Endothelial cell (in vitro differentiated cells): ENCODE measurements at regions not wholly inside any gene's neighbourhood (a gene's known extent, or its start where the extent isn't known, plus 50 kb on each side); places are given as distances from the start of the nearest gene placed in this dataset.

ENCODE experiments used
- DNase-seq: peaks from one replicate; pipeline ENCODE4 v3.0.0; 2021; ENCODE audit warnings: low spot score
- H3K27ac Mint-ChIP-seq: one replicate; pipeline ENCODE4 v1.8.0; 2021; ENCODE audit warnings: mixed read lengths, inconsistent platforms; ENCODE audit not compliant: unreplicated experiment
- H3K27me3 Mint-ChIP-seq: one replicate; pipeline ENCODE4 v1.8.0; 2021; ENCODE audit warnings: mild to moderate bottlenecking, moderate library complexity, mixed read lengths, inconsistent platforms; ENCODE audit not compliant: unreplicated experiment
- H3K36me3 Mint-ChIP-seq: one replicate; pipeline ENCODE4 v1.8.0; 2021; ENCODE audit warnings: mild to moderate bottlenecking, low read depth, mixed read lengths, inconsistent platforms; ENCODE audit not compliant: unreplicated experiment
- H3K4me1 Mint-ChIP-seq: one replicate; pipeline ENCODE4 v1.8.0; 2021; ENCODE audit warnings: mild to moderate bottlenecking, mixed read lengths, inconsistent platforms; ENCODE audit not compliant: unreplicated experiment
- H3K4me3 Mint-ChIP-seq: one replicate; pipeline ENCODE4 v1.8.0; 2021; ENCODE audit warnings: mild to moderate bottlenecking, mixed read lengths, inconsistent platforms; ENCODE audit not compliant: unreplicated experiment
- H3K9me3 Mint-ChIP-seq: one replicate; pipeline ENCODE4 v1.8.0; 2021; ENCODE audit warnings: mixed read lengths, inconsistent platforms; ENCODE audit not compliant: unreplicated experiment
- TF ChIP-seq, protein P1 (sequence below): fragments of 200-600 bp; sonication (generic); IDR thresholded peaks from one replicate; pipeline ENCODE4 v1.5.0; 2021; ENCODE audit warnings: antibody characterized with exemption; ENCODE audit not compliant: unreplicated experiment

DNA sequence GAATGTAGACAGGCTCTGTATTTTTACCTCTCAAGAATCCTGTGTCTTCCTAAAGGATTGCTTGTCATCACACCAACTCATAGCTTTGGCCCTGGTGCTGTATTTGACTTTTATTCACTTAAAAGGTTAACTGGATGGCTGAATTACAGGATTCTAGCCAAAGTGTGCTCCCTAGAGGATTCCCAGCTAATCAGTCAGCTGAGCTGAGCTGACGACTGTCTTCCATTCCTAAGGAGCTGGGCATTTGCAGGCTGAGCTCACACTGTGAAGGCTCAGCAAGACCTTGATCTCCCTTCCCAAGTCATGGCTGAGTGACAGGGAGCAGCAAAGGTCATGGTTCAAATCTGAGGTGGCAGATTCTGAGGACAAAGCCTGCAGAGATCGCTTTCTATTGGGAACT lies 59.0 kb upstream of the PALM2AKAP2 start:
- Mint-ChIP-seq H3K27me3 (peaks cover 1% of the 10 kb centered on the region), H3K9me3 (no peaks in the 10 kb centered on the region), H3K4me1 (no peaks in the 10 kb centered on the region), H3K4me3 (no peak overlapping the region), H3K27ac (no peak overlapping the region), H3K36me3 (no peaks in the 10 kb centered on the region)
- TF ChIP-seq, protein P1, sequence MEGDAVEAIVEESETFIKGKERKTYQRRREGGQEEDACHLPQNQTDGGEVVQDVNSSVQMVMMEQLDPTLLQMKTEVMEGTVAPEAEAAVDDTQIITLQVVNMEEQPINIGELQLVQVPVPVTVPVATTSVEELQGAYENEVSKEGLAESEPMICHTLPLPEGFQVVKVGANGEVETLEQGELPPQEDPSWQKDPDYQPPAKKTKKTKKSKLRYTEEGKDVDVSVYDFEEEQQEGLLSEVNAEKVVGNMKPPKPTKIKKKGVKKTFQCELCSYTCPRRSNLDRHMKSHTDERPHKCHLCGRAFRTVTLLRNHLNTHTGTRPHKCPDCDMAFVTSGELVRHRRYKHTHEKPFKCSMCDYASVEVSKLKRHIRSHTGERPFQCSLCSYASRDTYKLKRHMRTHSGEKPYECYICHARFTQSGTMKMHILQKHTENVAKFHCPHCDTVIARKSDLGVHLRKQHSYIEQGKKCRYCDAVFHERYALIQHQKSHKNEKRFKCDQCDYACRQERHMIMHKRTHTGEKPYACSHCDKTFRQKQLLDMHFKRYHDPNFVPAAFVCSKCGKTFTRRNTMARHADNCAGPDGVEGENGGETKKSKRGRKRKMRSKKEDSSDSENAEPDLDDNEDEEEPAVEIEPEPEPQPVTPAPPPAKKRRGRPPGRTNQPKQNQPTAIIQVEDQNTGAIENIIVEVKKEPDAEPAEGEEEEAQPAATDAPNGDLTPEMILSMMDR: no peak
- DNase-seq: no peak

DNA sequence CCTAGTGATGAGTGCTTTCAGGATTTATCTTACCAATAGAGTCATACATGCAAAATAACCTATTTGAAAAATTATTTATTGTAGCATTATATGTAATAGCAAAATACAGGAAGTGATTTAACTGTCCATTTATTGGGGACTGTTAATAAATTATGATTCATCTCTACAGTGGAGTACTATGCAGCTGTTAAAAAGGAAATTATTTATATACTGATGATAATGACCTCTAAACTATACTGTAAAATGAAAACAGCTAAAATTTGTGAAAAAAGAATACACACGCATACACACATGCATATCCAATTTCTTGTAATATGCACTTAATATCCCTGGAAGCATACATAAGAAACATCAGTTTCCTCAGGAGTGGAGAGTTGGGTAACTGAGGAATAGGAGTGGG lies 58.0 kb upstream of the PALM2AKAP2 start:
- Mint-ChIP-seq H3K27me3 (peaks cover 1% of the 10 kb centered on the region), H3K4me1 (no peaks in the 10 kb centered on the region), H3K27ac (no peak overlapping the region), H3K36me3 (no peaks in the 10 kb centered on the region), H3K4me3 (no peak overlapping the region), H3K9me3 (no peaks in the 10 kb centered on the region)
- TF ChIP-seq, protein P1: no peak
- DNase-seq: no peak

DNA sequence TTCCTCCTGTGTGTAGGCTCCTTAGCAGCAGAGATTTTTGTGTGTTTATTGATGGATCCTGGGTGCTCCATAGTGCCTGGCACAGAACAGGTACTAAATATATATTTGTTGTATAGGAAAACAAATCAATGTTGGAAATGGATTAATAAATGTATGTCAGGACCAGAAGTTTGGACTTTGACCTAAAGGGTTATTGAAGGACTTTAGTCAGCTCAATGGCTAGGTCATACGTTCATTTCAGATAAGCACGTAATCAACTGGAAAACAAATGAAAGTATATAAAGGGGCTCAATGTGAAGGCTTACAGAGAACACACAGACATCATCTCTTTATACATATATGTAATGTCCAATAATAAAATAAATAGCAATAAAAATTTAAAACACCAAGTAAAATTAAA lies 56.2 kb upstream of the PALM2AKAP2 start:
- H3K4me3 Mint-ChIP-seq: no peak overlapping the region
- H3K36me3 Mint-ChIP-seq: no peaks in the 10 kb centered on the region
- DNase-seq: no peak
- TF ChIP-seq, protein P1: no peak
- no peaks in the 10 kb centered on the region for H3K4me1 Mint-ChIP-seq
- H3K9me3 Mint-ChIP-seq: no peaks in the 10 kb centered on the region
- no peak overlapping the region for H3K27ac Mint-ChIP-seq
- peaks cover 1% of the 10 kb centered on the region for H3K27me3 Mint-ChIP-seq

DNA sequence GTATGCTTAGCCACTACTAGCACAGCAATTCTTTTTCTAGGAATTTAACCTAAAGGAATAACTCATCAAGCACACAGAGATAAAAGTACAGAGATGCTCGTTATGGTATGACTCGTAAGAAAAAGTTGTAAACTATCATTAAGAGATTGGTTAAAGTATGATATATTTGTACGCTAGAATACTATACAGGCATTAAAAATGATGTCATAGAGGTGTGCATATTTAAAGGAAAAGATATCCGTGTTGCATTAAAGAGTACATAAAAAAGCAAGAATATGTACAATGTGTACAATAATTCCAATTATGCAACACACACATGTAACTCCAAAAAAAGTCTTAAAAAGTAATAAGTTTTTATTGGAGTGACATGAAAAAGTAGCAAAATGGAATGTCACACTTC lies 54.5 kb upstream of the PALM2AKAP2 start:
- Mint-ChIP-seq H3K36me3 (no peaks in the 10 kb centered on the region), H3K9me3 (no peaks in the 10 kb centered on the region), H3K4me3 (no peak overlapping the region), H3K4me1 (no peaks in the 10 kb centered on the region), H3K27me3 (peaks cover 1% of the 10 kb centered on the region), H3K27ac (no peak overlapping the region)
- TF ChIP-seq, protein P1: no peak
- DNase-seq: no peak

DNA sequence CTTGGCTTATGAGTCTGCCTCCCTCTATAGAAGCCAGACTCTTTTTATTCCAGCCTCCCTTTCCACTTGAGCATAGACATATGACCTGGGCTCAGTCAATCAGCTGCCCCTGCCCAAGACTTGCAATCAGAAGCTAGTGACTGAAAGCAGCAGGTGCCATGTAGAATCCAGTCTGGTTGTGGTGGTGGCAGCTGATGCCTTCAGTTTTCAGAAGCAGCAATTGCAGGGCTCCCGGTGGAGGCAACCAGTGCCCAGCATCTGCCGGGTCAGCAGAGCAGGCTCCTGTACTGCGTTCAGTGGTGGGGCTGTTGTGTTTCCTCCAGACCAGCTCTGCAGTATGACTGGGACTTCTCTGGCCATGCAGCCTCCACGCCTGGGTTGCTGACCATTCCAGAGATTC lies 53.9 kb upstream of the PALM2AKAP2 start:
- H3K27me3 Mint-ChIP-seq: peaks cover 1% of the 10 kb centered on the region

More for the DNA sequence above, 53.9 kb upstream of the PALM2AKAP2 start:
- Mint-ChIP-seq H3K27ac (no peak overlapping the region), H3K4me1 (no peaks in the 10 kb centered on the region), H3K36me3 (no peaks in the 10 kb centered on the region), H3K4me3 (no peak overlapping the region), H3K9me3 (no peaks in the 10 kb centered on the region)
- TF ChIP-seq, protein P1: no peak
- DNase-seq: no peak
